Right renal cortex interstitium (tissue), 3 donors: ENCODE measurements at regions not wholly inside any gene's neighbourhood (a gene's known extent, or its start where the extent isn't known, plus 50 kb on each side); places are given as distances from the start of the nearest gene placed in this dataset.

Source experiments
- DNase-seq, 3 donors: peaks; one replicate each; pipeline ENCODE4 v3.0.0-alpha.2; 2013; ENCODE audit warnings: low read depth in 3 of 3, low spot score in 2 of 3

- DNase-seq, result no peak
Observed at GRCh38 chr20:11727708-11728107, 190.0 kb upstream of the BTBD3 start.

- DNase-seq, result no peak
Observed at GRCh38 chr20:11728937-11729336, 188.8 kb upstream of the BTBD3 start.

- DNase-seq, result no peak
Observed at GRCh38 chr20:11729806-11730205, 187.9 kb upstream of the BTBD3 start.

GRCh38 chr20:11734431-11734830 is 183.3 kb upstream of the BTBD3 start:
- DNase-seq, result no peak

GRCh38 chr20:11738852-11739251 is 178.8 kb upstream of the BTBD3 start:
- no peak for DNase-seq

GRCh38 chr20:11740975-11741374 is 176.7 kb upstream of the BTBD3 start:
- no peak for DNase-seq

GRCh38 chr20:11745145-11745544 is 172.5 kb upstream of the BTBD3 start:
- DNase-seq, result no peak

- DNase-seq, result no peak
Observed at GRCh38 chr20:11748436-11748835, 169.3 kb upstream of the BTBD3 start.

- DNase-seq, result no peak
Observed at GRCh38 chr20:11752336-11752735, 165.4 kb upstream of the BTBD3 start.

- no peak for DNase-seq
Observed at GRCh38 chr20:11753155-11753554, 164.5 kb upstream of the BTBD3 start.

- DNase-seq, result no peak
Observed at GRCh38 chr20:11754451-11754850, 163.2 kb upstream of the BTBD3 start.

GRCh38 chr20:11755071-11755841 is 162.4 kb upstream of the BTBD3 start:
- peak in 1 of 3 donors; percentile 13 for DNase-seq

- no peak for DNase-seq
Observed at GRCh38 chr20:11761497-11761896, 156.2 kb upstream of the BTBD3 start.

GRCh38 chr20:11766961-11767360 is 150.7 kb upstream of the BTBD3 start:
- DNase-seq, result no peak

- DNase-seq, result no peak
Observed at GRCh38 chr20:11769825-11770224, 147.9 kb upstream of the BTBD3 start.

- DNase-seq, result no peak
Observed at GRCh38 chr20:11772226-11772730, 145.4 kb upstream of the BTBD3 start.

GRCh38 chr20:11776687-11777086 is 141.0 kb upstream of the BTBD3 start:
- DNase-seq, result no peak

- no peak for DNase-seq
Observed at GRCh38 chr20:11777387-11778205, 140.1 kb upstream of the BTBD3 start.

- no peak for DNase-seq
Observed at GRCh38 chr20:11778206-11778570, 139.5 kb upstream of the BTBD3 start.

- no peak for DNase-seq
Observed at GRCh38 chr20:11780765-11781369, 136.8 kb upstream of the BTBD3 start.

GRCh38 chr20:11783102-11783850 is 134.4 kb upstream of the BTBD3 start:
- DNase-seq, result no peak
